ENCODE measurements at regions not wholly inside any gene's neighbourhood (a gene's known extent, or its start where the extent isn't known, plus 50 kb on each side); places are given as distances from the start of the nearest gene placed in this dataset.

GRCh38 chr1:58919226-58919958, 135.5 kb upstream of the JUN start:
- DNase-seq, result no peak

DNA sequence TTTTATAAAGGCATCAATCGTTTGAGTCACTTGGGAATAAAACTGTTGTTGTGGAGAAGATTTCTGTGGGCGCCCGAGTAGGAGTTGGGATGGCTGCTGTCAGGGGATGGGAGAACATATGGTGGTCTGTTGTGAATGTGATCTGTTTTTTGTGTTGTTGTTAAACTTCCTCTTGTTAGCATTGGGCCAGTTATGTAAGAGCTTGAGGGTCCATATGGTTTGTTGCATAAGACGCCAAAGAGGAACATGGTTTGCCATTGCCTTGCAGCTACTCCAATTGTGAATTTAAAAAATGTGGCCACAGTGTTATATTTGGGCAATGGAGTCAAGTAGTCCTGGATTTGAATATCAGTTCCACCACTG, 136.1 kb upstream of the JUN start:
- no peak for DNase-seq

DNA sequence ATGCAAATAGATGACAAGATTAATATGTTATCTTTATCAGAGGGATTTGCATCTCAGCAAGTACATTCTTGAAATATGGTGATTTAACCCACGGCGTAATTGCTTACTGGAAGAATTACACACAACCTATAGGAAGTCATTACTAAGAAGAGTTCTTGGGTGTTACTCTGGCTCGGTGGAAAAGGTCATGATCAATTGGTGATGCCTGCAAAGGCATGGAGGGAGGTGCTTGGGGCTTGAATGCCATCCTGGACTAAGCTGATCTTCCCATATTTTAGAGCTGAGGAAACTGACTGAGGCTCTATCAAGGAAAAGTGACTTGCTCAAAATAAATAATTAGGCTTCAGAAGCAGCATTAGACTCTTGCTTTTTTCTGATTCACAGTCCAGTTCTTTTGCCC, 137.5 kb upstream of the JUN start:
- DNase-seq, result no peak

GRCh38 chr1:58921751-58922150, 137.9 kb upstream of the JUN start:
- DNase-seq, result no peak

DNA sequence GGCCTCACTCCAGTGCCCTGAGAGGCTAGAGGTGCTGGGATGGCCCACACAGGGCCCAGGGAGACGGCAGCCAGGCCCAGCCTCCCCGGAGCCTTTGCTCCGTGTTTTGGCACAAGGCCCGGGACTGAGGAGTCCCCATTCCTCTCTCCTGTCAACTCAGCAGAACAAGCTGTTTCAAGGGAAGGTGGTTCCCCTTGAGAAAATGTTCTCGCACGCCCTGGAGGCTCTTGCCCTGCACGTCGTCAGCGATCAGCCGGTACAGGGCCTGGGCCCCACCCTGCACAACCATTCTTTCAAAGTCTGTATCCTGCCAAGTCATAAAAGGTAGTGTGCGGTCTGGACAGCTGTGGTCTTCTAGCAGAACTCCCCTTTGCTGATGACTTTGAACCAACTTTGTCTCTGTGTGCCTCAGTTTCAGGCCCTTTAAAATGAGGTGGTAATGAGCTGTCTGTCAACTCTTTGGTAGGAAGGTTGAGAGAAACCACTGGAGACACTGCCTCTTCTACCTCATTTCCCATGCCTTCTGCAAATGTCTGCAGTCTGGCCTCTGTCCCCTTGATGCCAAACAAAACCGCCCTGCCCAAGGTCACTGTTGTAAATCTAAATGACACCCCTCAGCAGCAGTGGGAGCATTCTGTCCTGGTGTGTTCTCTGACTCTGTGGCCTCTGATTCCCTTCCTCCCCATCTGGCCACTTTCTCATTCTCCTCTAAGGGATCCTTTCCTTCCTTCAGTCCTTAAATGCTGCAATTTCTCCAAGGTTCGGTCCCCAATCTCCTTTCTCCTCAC, 138.6 kb upstream of the JUN start:
- DNase-seq, result peak; percentile 30

DNA sequence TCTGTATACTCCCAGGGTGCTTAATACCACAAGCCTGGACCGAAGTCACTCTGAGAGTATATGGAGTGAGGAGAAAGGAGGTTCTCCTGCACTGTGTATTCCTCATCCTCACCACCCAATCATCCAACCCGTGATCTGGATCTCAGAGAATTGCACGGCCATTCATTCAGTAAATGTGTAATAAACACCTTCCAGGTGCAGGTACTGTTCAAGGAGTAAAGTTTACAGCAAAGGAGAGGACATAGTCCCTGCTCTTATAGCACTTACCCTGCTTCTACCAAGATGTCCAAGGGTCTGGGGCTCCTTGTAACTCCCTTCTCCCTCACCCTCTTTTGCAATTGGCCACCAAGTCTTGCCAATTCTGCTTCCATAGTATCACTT, 139.2 kb upstream of the JUN start:
- no peak for DNase-seq

- no peak for DNase-seq
Observed at GRCh38 chr1:58924016-58924565, 140.2 kb upstream of the JUN start.

DNA sequence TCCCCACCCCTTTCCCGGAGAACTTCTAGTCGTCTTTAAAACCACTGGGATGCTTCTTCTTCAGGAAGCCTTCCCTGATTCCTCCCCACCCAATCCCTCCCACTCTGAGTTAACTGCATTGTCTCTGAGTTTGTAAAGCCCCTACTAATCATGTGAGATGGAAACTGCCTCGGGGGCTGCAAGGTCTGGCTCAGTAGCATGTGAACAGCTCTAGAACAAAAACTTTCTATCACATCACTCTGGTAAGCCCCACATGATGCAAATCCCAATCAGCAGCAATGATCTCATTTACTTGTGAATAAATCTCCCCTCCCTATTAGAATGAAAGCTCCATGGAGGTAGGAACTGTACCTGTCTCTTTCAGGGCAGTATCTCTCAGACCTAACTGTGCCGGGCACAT, 141.0 kb upstream of the JUN start:
- no peak for DNase-seq

- no peak for DNase-seq
Observed at GRCh38 chr1:58925247-58925646, 141.4 kb upstream of the JUN start.

- DNase-seq, result no peak
Observed at GRCh38 chr1:58926152-58926551, 142.3 kb upstream of the JUN start.

GRCh38 chr1:58927041-58927721, 143.3 kb upstream of the JUN start:
- DNase-seq, result no peak

- no peak for DNase-seq
Observed at GRCh38 chr1:58927722-58928085, 143.9 kb upstream of the JUN start.

DNA sequence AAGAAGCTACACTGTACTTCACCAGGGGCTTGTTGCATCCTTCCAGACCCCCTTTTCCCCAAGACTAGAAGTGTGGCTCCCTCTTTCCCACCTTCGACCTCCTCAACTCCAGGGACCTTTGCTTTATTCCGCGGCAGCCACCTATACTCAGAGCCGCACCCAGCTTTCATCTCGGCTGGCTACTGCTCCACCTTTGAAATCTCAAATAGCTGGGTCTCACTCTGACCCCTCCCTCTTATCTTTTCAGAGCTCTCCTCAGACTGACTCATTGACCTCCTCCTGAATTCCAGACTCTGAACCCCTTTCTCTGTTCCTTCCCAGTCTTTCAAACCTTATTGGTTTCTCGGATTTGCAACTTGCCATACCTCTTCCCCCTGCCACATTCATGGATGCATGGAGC, 144.7 kb upstream of the JUN start:
- no peak for DNase-seq

- peak; percentile 41 for DNase-seq
Observed at GRCh38 chr1:58929671-58930325, 146.0 kb upstream of the JUN start.

GRCh38 chr1:58931024-58931423, 147.2 kb upstream of the JUN start:
- DNase-seq, result no peak

- DNase-seq, result no peak
Observed at GRCh38 chr1:58931756-58932155, 147.9 kb upstream of the JUN start.

- no peak for DNase-seq
Observed at GRCh38 chr1:58932859-58933598, 149.2 kb upstream of the JUN start.

GRCh38 chr1:58933599-58933926, 149.7 kb upstream of the JUN start:
- DNase-seq, result no peak

GRCh38 chr1:58934706-58935105, 150.9 kb upstream of the JUN start:
- DNase-seq, result no peak

- DNase-seq, result no peak
Observed at GRCh38 chr1:58936973-58937372, 153.1 kb upstream of the JUN start.

DNA sequence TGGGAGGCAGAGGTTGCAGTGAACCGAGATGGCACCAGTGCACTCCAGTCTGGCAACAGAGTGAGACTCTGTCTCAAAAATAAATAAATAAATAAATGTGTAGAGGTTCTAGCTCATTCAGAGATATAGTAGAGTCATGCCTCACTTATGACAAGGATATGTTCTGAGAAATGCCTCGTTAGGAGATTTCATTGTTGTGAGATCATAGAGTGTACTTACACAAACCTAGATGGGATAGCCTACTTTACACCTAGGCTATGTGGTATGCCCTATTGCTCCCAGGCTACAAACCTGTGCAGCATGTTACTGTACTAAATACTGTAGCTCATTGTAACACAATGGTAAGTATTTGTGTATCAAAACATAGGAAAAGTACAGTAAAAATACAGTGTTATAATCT, 155.3 kb upstream of the JUN start:
- DNase-seq, result no peak

GRCh38 chr1:58939666-58940370, 156.0 kb upstream of the JUN start:
- no peak for DNase-seq
